SK-N-SH (cell line): ENCODE measurements at regions not wholly inside any gene's neighbourhood (a gene's known extent, or its start where the extent isn't known, plus 50 kb on each side); places are given as distances from the start of the nearest gene placed in this dataset.

Experiments used
- CTCF ChIA-PET: fragments of 300-600, 350-600 bp; formaldehyde crosslinking; extraction: SDS; loops from one replicate; lab custom pipeline; 2021; lab: Yijun Ruan, JAX
- POLR2A ChIA-PET: fragments of 350-600 bp; sonication (Branson Sonifier 250); formaldehyde crosslinking; extraction: SDS; loops from one replicate; lab custom pipeline; 2020; ENCODE audit warnings: antibody characterized with exemption, inconsistent platforms; lab: Yijun Ruan, JAX
- DNase-seq: peaks from one replicate; pipeline ENCODE4 v3.0.0; 2012
- H2AFZ ChIP-seq: fragments of 200-600 bp; sonication (generic); 2 replicates; pipeline ENCODE4 v1.8.1; 2016; ENCODE audit warnings: antibody characterized with exemption, mild to moderate bottlenecking, low read depth
- H3F3A ChIP-seq: fragments of 200-600 bp; sonication (generic); replicated peaks from 2 replicates; pipeline ENCODE3; 2016; ENCODE audit warnings: antibody characterized with exemption, mild to moderate bottlenecking; ENCODE audit not compliant: insufficient read depth
- H3K27ac ChIP-seq, 2 experiments: fragments of 200-500 bp in 1 of 2; fragments of 200-600 bp in 1 of 2; sonication (Bioruptor generic) in 1 of 2; sonication (generic), shearing (Covaris generic) in 1 of 2; 2 replicates each; pipeline versions ENCODE4 v1.5.1 to v1.6.1; 2014 to 2016; ENCODE audit warnings: low read depth in 2 of 2, inconsistent platforms in 1 of 2, low read length in 1 of 2, mild to moderate bottlenecking in 1 of 2, mixed read lengths in 1 of 2
- H3K27me3 ChIP-seq: fragments of 200-600 bp; sonication (generic), shearing (Covaris generic); 2 replicates; pipeline ENCODE4 v1.6.1; 2016; ENCODE audit warnings: mixed run types; ENCODE audit not compliant: insufficient read depth
- H3K36me3 ChIP-seq, 2 experiments: fragments of 200-500 bp in 1 of 2; fragments of 200-600 bp in 1 of 2; sonication (Bioruptor generic) in 1 of 2; sonication (generic) in 1 of 2; replicated peaks in 1 of 2; 2 replicates each; pipeline versions ENCODE3 to v1.5.1; 2014 to 2016; ENCODE audit warnings: low read length in 1 of 2, mild to moderate bottlenecking in 1 of 2; ENCODE audit not compliant: insufficient read depth in 2 of 2, control insufficient read depth in 1 of 2
- H3K4me1 ChIP-seq, 2 experiments: fragments of 200-500 bp in 1 of 2; fragments of 200-600 bp in 1 of 2; sonication (Bioruptor generic) in 1 of 2; sonication (generic), shearing (Covaris generic) in 1 of 2; 2 replicates each; pipeline versions ENCODE4 v1.5.1 to v1.6.1; 2014 to 2016; ENCODE audit warnings: low read depth in 1 of 2, low read length in 1 of 2, mixed run types in 1 of 2; ENCODE audit not compliant: insufficient read depth in 2 of 2, control insufficient read depth in 1 of 2
- H3K4me2 ChIP-seq: fragments of 200-600 bp; sonication (generic), shearing (Covaris generic); 2 replicates; pipeline ENCODE4 v1.6.1; 2017; ENCODE audit warnings: mixed run types
- H3K4me3 ChIP-seq, 2 experiments: fragments of 200-500 bp in 1 of 2; fragments of 200-600 bp in 1 of 2; sonication (Bioruptor generic) in 1 of 2; sonication (generic), shearing (Covaris generic) in 1 of 2; 2 replicates each; pipeline versions ENCODE4 v1.5.1 to v1.8.1; 2014 to 2016; ENCODE audit warnings: low read depth in 2 of 2, inconsistent platforms in 1 of 2, low read length in 1 of 2, mild to moderate bottlenecking in 1 of 2, mixed read lengths in 1 of 2, moderate library complexity in 1 of 2
- H3K79me2 ChIP-seq: fragments of 200-600 bp; sonication (generic); 2 replicates; pipeline ENCODE4 v1.8.1; 2017; ENCODE audit warnings: mild to moderate bottlenecking; ENCODE audit not compliant: insufficient read depth
- H3K9ac ChIP-seq: fragments of 200-600 bp; sonication (generic); 2 replicates; pipeline ENCODE4 v1.6.1; 2017; ENCODE audit warnings: mixed run types
- H3K9me2 ChIP-seq: fragments of 200-600 bp; sonication (generic); 2 replicates; pipeline ENCODE4 v1.6.1; 2017; ENCODE audit warnings: mixed run types
- H3K9me3 ChIP-seq: fragments of 200-600 bp; sonication (generic); 2 replicates; pipeline ENCODE4 v1.6.1; 2017; ENCODE audit warnings: mixed run types, mild to moderate bottlenecking, moderate library complexity
- H4K20me1 ChIP-seq: fragments of 200-600 bp; sonication (generic); 2 replicates; pipeline ENCODE4 v1.6.1; 2017; ENCODE audit warnings: mild to moderate bottlenecking, mixed run types; ENCODE audit not compliant: insufficient read depth
- CHD2 ChIP-seq: fragments of 150-350 bp; IDR thresholded peaks from 2 replicates; pipeline ENCODE4 v1.6.1; 2018; ENCODE audit warnings: low read length; ENCODE audit not compliant: partially characterized antibody
- CTCF ChIP-seq: fragments of 200-600 bp; sonication (generic); IDR thresholded peaks from 2 replicates; pipeline ENCODE4 v1.6.1; 2017; ENCODE audit warnings: antibody characterized with exemption, mild to moderate bottlenecking, moderate library complexity
- ELF1 ChIP-seq: IDR thresholded peaks from 2 replicates; pipeline ENCODE4 v1.4.0; 2012
- EP300 ChIP-seq, 2 experiments: IDR thresholded peaks; 2 replicates each; pipeline versions ENCODE4 v1.4.0 to v1.6.1; 2012; ENCODE audit warnings: borderline replicate concordance in 1 of 2, low read depth in 1 of 2, low read length in 1 of 2
- EZH2phosphoT487 ChIP-seq: fragments of 200-600 bp; sonication (generic); IDR thresholded peaks from 2 replicates; pipeline ENCODE4 v1.6.1; 2017; ENCODE audit warnings: low read depth, mixed run types, mild to moderate bottlenecking, antibody characterized with exemption, moderate library complexity, borderline replicate concordance
- FOXJ3 ChIP-seq: sonication (generic); formaldehyde crosslinking; IDR thresholded peaks from 2 replicates; pipeline ENCODE4 v1.5.1; 2020; ENCODE audit warnings: mild to moderate bottlenecking, missing genetic modification reagents
- FOXM1 ChIP-seq: IDR thresholded peaks from 2 replicates; pipeline ENCODE4 v1.4.0; 2012; ENCODE audit warnings: low read depth, mild to moderate bottlenecking
- GABPA ChIP-seq: IDR thresholded peaks from 2 replicates; pipeline ENCODE4 v1.4.0; 2012; ENCODE audit warnings: low read depth, mild to moderate bottlenecking
- JUND ChIP-seq: IDR thresholded peaks from 2 replicates; pipeline ENCODE4 v1.4.0; 2012
- MAX ChIP-seq: IDR thresholded peaks from 2 replicates; pipeline ENCODE4 v1.4.0; 2012; ENCODE audit warnings: low read depth
- MEF2A ChIP-seq: IDR thresholded peaks from 2 replicates; pipeline ENCODE4 v1.4.0; 2012; ENCODE audit warnings: low read depth, borderline replicate concordance
- MXI1 ChIP-seq: IDR thresholded peaks from 2 replicates; pipeline ENCODE4 v1.6.1; 2012; ENCODE audit warnings: mild to moderate bottlenecking, low read depth, low read length, improper control_type of control experiment
- NRF1 ChIP-seq: IDR thresholded peaks from 2 replicates; pipeline ENCODE4 v1.6.1; 2012; ENCODE audit warnings: low read depth, mild to moderate bottlenecking, low read length
- PBX3 ChIP-seq: IDR thresholded peaks from 2 replicates; pipeline ENCODE4; 2012
- RCOR1 ChIP-seq: fragments of 150-350 bp; IDR thresholded peaks from 2 replicates; pipeline ENCODE4 v1.6.1; 2017; ENCODE audit warnings: antibody characterized with exemption, low read length
- REST ChIP-seq: IDR thresholded peaks from 2 replicates; pipeline ENCODE4 v1.6.1; 2012; ENCODE audit warnings: mild to moderate bottlenecking, low read depth, low read length, moderate library complexity
- SMC3 ChIP-seq: IDR thresholded peaks from 2 replicates; pipeline ENCODE4 v1.6.1; 2012; ENCODE audit warnings: low read depth, low read length, improper control_type of control experiment
- TCF12 ChIP-seq: IDR thresholded peaks from 2 replicates; pipeline ENCODE4 v1.4.0; 2012
- USF2 ChIP-seq: fragments of 150-350 bp; IDR thresholded peaks from 2 replicates; pipeline ENCODE4 v1.6.1; 2017; ENCODE audit warnings: antibody characterized with exemption, low read length, low read depth, borderline replicate concordance
- YY1 ChIP-seq: IDR thresholded peaks from 2 replicates; pipeline ENCODE4 v1.4.0; 2012; ENCODE audit warnings: low read depth, mild to moderate bottlenecking
- WGBS: methylation state at CpG from one replicate; pipeline ENCODE4 v1.1.6; 2017; ENCODE audit warnings: low lambda C conversion rate; 5-methylcytosine and 5-hydroxymethylcytosine counted together

GRCh38 chr1:82947278-82947677 is 1051.7 kb downstream of the TTLL7 start:
- POLR2A ChIA-PET = no interaction called here
- 69% methylated on average over 2 of the region's 2 CpGs for WGBS
- H3K4me2 ChIP-seq = no peak overlapping the region
- no peaks in the 10 kb centered on the region for H3K27me3 ChIP-seq
- H3K9ac ChIP-seq = no peak overlapping the region
- H3K4me1 ChIP-seq = no peaks in the 10 kb centered on the region; a peak in 1 of 4 replicates
- CTCF ChIA-PET = interaction anchor here (0.7 kb wide), 1 partner anchor 38 kb away, joined by 3 read pairs; no protein-coding TSS in a partner anchor
- H3K9me2 ChIP-seq = no peaks in the 10 kb centered on the region
- no peaks in the 10 kb centered on the region for H3K36me3 ChIP-seq
- no peak overlapping the region for H3K27ac ChIP-seq
- TF ChIP-seq PBX3 (no peak), GABPA (no peak), YY1 (no peak), EZH2phosphoT487 (no peak), FOXJ3 (CRISPR knock-in tag) (no peak), JUND (no peak), NRF1 (no peak), SMC3 (no peak), CTCF (no peak), MAX (no peak), MXI1 (no peak), TCF12 (no peak), ELF1 (no peak), RCOR1 (no peak), USF2 (no peak), CHD2 (no peak), MEF2A (no peak), REST (no peak), FOXM1 (no peak), EP300 (IDR thresholded peaks at IDR 0.05; ENCODE audit: borderline replicate concordance in 1 of 2, low read depth in 1 of 2, low read length in 1 of 2) (no peak)
- H2AFZ ChIP-seq = no peak overlapping the region
- H3K9me3 ChIP-seq = no peaks in the 10 kb centered on the region
- H3F3A ChIP-seq = no peaks in the 10 kb centered on the region
- H3K4me3 ChIP-seq = no peak overlapping the region
- H3K79me2 ChIP-seq = no peaks in the 10 kb centered on the region
- no peaks in the 10 kb centered on the region for H4K20me1 ChIP-seq
- no peak for DNase-seq
